ENCODE measurements at regions not wholly inside any gene's neighbourhood (a gene's known extent, or its start where the extent isn't known, plus 50 kb on each side); places are given as distances from the start of the nearest gene placed in this dataset.
"Not testable (repeated sequence)": the region's sequence is repeated elsewhere in the genome, so short reads cannot be mapped to it uniquely, and the experiment has no call there.

DNA sequence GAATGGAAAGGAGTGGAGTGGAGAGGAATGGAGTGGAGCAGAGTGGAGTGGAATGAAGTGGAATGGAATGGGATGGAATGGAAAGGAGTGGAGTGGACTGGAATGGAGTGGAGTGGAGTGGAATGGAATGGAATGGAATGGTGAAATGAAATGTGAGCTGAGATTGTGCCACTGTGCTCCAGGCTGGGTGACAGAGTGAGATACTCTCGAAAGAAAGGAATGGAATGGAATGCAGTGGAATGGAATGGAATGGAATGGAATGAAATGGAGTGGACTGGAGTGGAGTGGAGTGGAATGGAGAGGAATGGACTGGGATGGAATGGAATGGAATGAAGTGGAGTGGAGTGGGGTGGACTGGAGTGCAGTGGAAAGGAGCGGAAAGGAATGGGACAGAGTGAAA lies 605.2 kb downstream of the TP53TG3F start:
- H2AFZ ChIP-seq (ENCODE audit: low read length); H3K27me3 ChIP-seq (ENCODE audit: low read length); H3K4me1 ChIP-seq (ENCODE audit: low read length); H3K4me2 ChIP-seq (ENCODE audit: low read depth, low read length, poor library complexity, severe bottlenecking); DNase-seq; H3K4me3 ChIP-seq (ENCODE audit: low read length); H3K9ac ChIP-seq (ENCODE audit: low read length); H4K20me1 ChIP-seq (ENCODE audit: insufficient read depth, low read depth, low read length); H3K79me2 ChIP-seq (ENCODE audit: low read length); H3K9me2 ChIP-seq (replicated peaks; ENCODE audit: insufficient read depth, low read length); H3K36me3 ChIP-seq (ENCODE audit: insufficient read depth, low read length); H3K27ac ChIP-seq (ENCODE audit: low read length): not testable (repeated sequence)
- peaks cover 38% of the 10 kb centered on the region for H3K9me3 ChIP-seq (ENCODE audit: low read length)

DNA sequence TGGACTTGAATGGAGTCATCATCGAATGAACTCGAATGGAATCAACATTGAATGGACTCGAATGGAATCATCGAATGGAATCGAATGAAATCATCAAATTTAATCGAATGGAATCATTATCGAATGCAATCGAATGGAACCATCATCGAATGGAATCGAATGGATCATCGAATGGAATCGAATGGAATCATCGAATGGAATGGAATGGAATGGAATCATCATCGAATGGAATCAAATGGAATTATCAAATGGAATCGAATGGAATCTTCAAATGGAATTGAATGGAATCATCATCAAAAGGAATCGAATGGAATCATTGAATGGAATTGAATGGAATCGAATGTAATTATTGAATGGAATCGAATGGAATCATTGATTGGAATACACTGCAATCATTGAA lies 610.3 kb downstream of the TP53TG3F start:
- not testable (repeated sequence) for H3K9ac ChIP-seq (ENCODE audit: low read length); H4K20me1 ChIP-seq (ENCODE audit: insufficient read depth, low read depth, low read length); H3K27ac ChIP-seq (ENCODE audit: low read length); H3K4me3 ChIP-seq (ENCODE audit: low read length); H3K9me2 ChIP-seq (replicated peaks; ENCODE audit: insufficient read depth, low read length); H2AFZ ChIP-seq (ENCODE audit: low read length); H3K79me2 ChIP-seq (ENCODE audit: low read length); DNase-seq; H3K27me3 ChIP-seq (ENCODE audit: low read length); H3K4me1 ChIP-seq (ENCODE audit: low read length); H3K4me2 ChIP-seq (ENCODE audit: low read depth, low read length, poor library complexity, severe bottlenecking); H3K36me3 ChIP-seq (ENCODE audit: insufficient read depth, low read length)
- peaks cover 28% of the 10 kb centered on the region for H3K9me3 ChIP-seq (ENCODE audit: low read length)

DNA sequence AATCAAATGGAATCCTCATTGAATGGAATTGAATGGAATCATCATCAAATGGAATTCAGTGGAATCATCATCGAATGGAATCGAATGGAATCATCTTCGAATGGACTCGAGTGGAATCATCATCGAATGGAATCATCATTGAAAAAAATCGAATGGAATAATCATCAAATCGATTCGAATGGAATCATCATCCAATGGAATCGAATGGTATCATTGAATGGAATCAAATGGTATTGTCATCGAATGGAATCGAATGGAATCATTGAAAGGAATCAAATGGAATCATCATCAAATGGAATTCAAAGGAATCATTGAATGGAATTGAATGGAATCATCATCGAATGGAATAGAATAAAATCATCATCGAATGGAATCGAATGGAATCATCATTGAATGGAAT lies 619.3 kb downstream of the TP53TG3F start:
- no peak overlapping the region for H3K27ac ChIP-seq (ENCODE audit: low read length)
- no peak for DNase-seq
- no peak overlapping the region for H3K9ac ChIP-seq (ENCODE audit: low read length)
- H3K4me3 ChIP-seq (ENCODE audit: low read length) = no peak overlapping the region
- no peaks in the 10 kb centered on the region for H3K9me2 ChIP-seq (replicated peaks; ENCODE audit: insufficient read depth, low read length)
- H3K4me1 ChIP-seq (ENCODE audit: low read length) = no peaks in the 10 kb centered on the region
- H3K27me3 ChIP-seq (ENCODE audit: low read length) = no peaks in the 10 kb centered on the region
- H3K9me3 ChIP-seq (ENCODE audit: low read length) = peaks cover 62% of the 10 kb centered on the region
- no peaks in the 10 kb centered on the region for H3K36me3 ChIP-seq (ENCODE audit: insufficient read depth, low read length)
- H2AFZ ChIP-seq (ENCODE audit: low read length) = no peak overlapping the region
- H3K4me2 ChIP-seq (ENCODE audit: low read depth, low read length, poor library complexity, severe bottlenecking) = no peak overlapping the region
- no peaks in the 10 kb centered on the region for H3K79me2 ChIP-seq (ENCODE audit: low read length)
- no peaks in the 10 kb centered on the region for H4K20me1 ChIP-seq (ENCODE audit: insufficient read depth, low read depth, low read length)

DNA sequence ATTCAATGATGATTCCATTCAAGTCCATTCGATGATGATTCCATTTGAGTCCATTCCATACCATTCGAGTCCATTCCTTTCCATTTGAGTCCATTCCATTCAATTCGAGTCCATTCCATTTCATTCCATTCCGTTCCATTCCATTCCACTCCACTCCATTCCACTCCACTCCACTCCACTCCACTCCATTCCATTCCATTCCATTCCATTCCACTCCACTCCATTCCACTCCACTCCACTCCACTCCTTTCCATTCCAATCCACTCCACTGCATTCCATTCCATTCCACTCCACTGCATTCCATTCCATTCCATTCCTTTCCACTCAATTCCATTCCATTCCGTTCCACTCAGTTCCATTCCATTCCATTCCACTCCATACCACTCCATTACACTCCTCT lies 625.6 kb downstream of the TP53TG3F start:
- not testable (repeated sequence) for H3K9ac ChIP-seq (ENCODE audit: low read length); DNase-seq; H3K36me3 ChIP-seq (ENCODE audit: insufficient read depth, low read length); H3K79me2 ChIP-seq (ENCODE audit: low read length); H3K4me2 ChIP-seq (ENCODE audit: low read depth, low read length, poor library complexity, severe bottlenecking); H3K9me2 ChIP-seq (replicated peaks; ENCODE audit: insufficient read depth, low read length); H2AFZ ChIP-seq (ENCODE audit: low read length); H3K4me3 ChIP-seq (ENCODE audit: low read length); H3K27ac ChIP-seq (ENCODE audit: low read length); H4K20me1 ChIP-seq (ENCODE audit: insufficient read depth, low read depth, low read length); H3K4me1 ChIP-seq (ENCODE audit: low read length); H3K27me3 ChIP-seq (ENCODE audit: low read length)
- peaks cover 90% of the 10 kb centered on the region for H3K9me3 ChIP-seq (ENCODE audit: low read length)

DNA sequence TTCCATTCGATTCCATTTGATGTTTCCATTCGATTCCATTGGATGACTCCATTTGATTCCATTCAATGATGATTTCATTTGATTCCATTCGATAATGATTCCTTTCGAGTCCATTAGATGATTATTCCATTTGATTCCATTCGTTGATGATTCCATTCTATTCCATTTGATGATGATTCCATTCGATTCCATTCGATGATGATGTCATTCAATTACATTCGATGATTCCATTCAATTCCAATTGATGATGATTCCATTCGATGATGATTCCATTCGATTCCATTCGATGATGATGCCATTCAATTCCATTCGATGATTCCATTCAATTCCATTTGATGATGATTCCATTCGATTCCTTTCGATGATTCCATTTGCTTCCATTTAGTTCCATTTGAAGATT lies 635.6 kb downstream of the TP53TG3F start:
- peaks cover 59% of the 10 kb centered on the region for H3K9me3 ChIP-seq (ENCODE audit: low read length)
- H3K79me2 ChIP-seq (ENCODE audit: low read length); H2AFZ ChIP-seq (ENCODE audit: low read length); H3K4me1 ChIP-seq (ENCODE audit: low read length); H4K20me1 ChIP-seq (ENCODE audit: insufficient read depth, low read depth, low read length); H3K9ac ChIP-seq (ENCODE audit: low read length); H3K27ac ChIP-seq (ENCODE audit: low read length); H3K36me3 ChIP-seq (ENCODE audit: insufficient read depth, low read length); H3K27me3 ChIP-seq (ENCODE audit: low read length); H3K4me2 ChIP-seq (ENCODE audit: low read depth, low read length, poor library complexity, severe bottlenecking); DNase-seq; H3K9me2 ChIP-seq (replicated peaks; ENCODE audit: insufficient read depth, low read length); H3K4me3 ChIP-seq (ENCODE audit: low read length): not testable (repeated sequence)

DNA sequence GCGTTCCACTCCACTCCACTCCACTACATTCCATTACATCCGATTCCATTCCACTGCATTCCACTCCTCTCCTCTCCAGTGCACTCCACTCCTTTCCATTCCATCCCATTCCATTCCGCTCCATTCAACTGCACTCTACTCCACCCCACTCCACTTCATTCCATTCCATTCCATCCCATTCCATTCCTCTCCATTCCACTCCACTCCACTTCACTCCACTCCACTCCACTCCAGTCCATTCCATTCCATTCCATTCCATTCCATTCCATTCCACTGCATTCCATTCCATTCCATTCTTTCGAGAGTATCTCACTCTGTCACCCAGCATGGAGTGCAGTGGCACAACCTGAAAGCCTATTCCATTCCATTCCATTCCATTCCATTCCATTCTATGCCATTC lies 637.5 kb downstream of the TP53TG3F start:
- H3K9me3 ChIP-seq (ENCODE audit: low read length) = peaks cover 43% of the 10 kb centered on the region
- not testable (repeated sequence) for H3K79me2 ChIP-seq (ENCODE audit: low read length); H3K27ac ChIP-seq (ENCODE audit: low read length); H2AFZ ChIP-seq (ENCODE audit: low read length); DNase-seq; H3K4me2 ChIP-seq (ENCODE audit: low read depth, low read length, poor library complexity, severe bottlenecking); H3K36me3 ChIP-seq (ENCODE audit: insufficient read depth, low read length); H4K20me1 ChIP-seq (ENCODE audit: insufficient read depth, low read depth, low read length); H3K4me3 ChIP-seq (ENCODE audit: low read length); H3K9ac ChIP-seq (ENCODE audit: low read length); H3K9me2 ChIP-seq (replicated peaks; ENCODE audit: insufficient read depth, low read length); H3K4me1 ChIP-seq (ENCODE audit: low read length); H3K27me3 ChIP-seq (ENCODE audit: low read length)

DNA sequence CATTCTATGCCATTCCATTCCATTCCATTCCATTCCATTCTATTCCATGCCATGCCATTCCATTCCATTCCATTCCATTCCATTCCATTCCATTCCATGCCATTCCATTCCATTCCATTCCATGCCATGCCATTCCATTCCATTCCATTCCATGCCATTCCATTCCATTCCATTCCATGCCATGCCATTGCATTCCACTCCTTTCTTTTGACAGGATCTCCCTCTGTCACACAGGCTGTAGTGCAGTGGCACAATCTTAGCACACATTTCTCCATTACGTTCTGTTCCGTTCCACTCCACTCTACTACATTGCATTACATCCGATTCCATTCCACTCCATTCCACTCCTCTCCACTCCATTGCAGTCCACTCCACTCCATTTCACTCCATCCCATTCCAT lies 637.9 kb downstream of the TP53TG3F start:
- H2AFZ ChIP-seq (ENCODE audit: low read length); H3K4me2 ChIP-seq (ENCODE audit: low read depth, low read length, poor library complexity, severe bottlenecking); H3K79me2 ChIP-seq (ENCODE audit: low read length); H3K9me2 ChIP-seq (replicated peaks; ENCODE audit: insufficient read depth, low read length); H4K20me1 ChIP-seq (ENCODE audit: insufficient read depth, low read depth, low read length); H3K27ac ChIP-seq (ENCODE audit: low read length); H3K36me3 ChIP-seq (ENCODE audit: insufficient read depth, low read length); H3K27me3 ChIP-seq (ENCODE audit: low read length); H3K4me3 ChIP-seq (ENCODE audit: low read length); H3K9ac ChIP-seq (ENCODE audit: low read length); H3K4me1 ChIP-seq (ENCODE audit: low read length); DNase-seq: not testable (repeated sequence)
- H3K9me3 ChIP-seq (ENCODE audit: low read length) = peaks cover 38% of the 10 kb centered on the region

DNA sequence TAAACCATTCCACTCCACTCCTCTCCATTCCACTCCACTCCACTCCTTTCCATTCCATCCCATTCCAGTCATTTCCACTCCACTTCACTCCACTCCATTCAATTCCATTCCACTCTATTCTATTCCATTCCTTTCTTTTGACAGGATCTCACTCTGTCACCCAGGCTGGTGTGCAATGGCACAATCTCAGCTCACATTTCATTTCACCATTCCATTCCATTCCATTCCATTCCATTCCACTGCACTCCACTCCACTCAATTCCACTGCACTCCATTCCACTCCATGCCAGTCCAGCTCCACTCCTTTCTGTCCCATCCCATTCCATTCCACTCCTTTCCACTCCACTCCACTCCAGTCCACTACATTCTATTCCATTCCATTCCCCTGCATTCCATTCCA lies 638.6 kb downstream of the TP53TG3F start:
- not testable (repeated sequence) for H4K20me1 ChIP-seq (ENCODE audit: insufficient read depth, low read depth, low read length); H3K9ac ChIP-seq (ENCODE audit: low read length); DNase-seq; H2AFZ ChIP-seq (ENCODE audit: low read length); H3K4me2 ChIP-seq (ENCODE audit: low read depth, low read length, poor library complexity, severe bottlenecking); H3K4me1 ChIP-seq (ENCODE audit: low read length); H3K4me3 ChIP-seq (ENCODE audit: low read length); H3K79me2 ChIP-seq (ENCODE audit: low read length); H3K27me3 ChIP-seq (ENCODE audit: low read length); H3K27ac ChIP-seq (ENCODE audit: low read length); H3K36me3 ChIP-seq (ENCODE audit: insufficient read depth, low read length); H3K9me2 ChIP-seq (replicated peaks; ENCODE audit: insufficient read depth, low read length)
- peaks cover 33% of the 10 kb centered on the region for H3K9me3 ChIP-seq (ENCODE audit: low read length)

DNA sequence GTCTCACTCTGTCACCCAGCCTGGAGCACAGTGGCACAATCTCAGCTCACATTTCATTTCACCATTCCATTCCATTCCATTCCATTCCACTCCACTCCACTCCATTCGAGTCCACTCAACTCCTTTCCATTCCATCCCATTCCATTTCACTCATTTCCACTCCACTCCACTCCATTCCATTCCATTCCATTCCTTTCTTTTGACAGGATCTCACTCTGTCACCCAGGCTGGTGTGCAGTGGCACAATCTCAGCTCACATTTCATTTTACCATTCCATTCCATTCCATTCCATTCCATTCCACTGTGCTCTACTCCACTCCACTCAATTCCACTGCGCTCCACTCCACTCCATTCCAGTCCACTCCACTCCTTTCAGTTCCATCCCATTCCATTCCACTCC lies 639.6 kb downstream of the TP53TG3F start:
- not testable (repeated sequence) for H3K4me1 ChIP-seq (ENCODE audit: low read length)

More for the DNA sequence above, 639.6 kb downstream of the TP53TG3F start:
- H3K9me2 ChIP-seq (replicated peaks; ENCODE audit: insufficient read depth, low read length); H3K36me3 ChIP-seq (ENCODE audit: insufficient read depth, low read length); H3K27me3 ChIP-seq (ENCODE audit: low read length); H3K79me2 ChIP-seq (ENCODE audit: low read length); DNase-seq; H2AFZ ChIP-seq (ENCODE audit: low read length); H3K9ac ChIP-seq (ENCODE audit: low read length); H3K4me2 ChIP-seq (ENCODE audit: low read depth, low read length, poor library complexity, severe bottlenecking); H3K27ac ChIP-seq (ENCODE audit: low read length); H3K4me3 ChIP-seq (ENCODE audit: low read length); H4K20me1 ChIP-seq (ENCODE audit: insufficient read depth, low read depth, low read length): not testable (repeated sequence)
- H3K9me3 ChIP-seq (ENCODE audit: low read length) = peaks cover 33% of the 10 kb centered on the region; the same call in 1 of the 2 replicates
